Stimulated activated CD4-positive, alpha-beta T cell treated with anti-CD3 and anti-CD28 coated beads, TNF-alpha, amount 100 ng/mL, for 24 hours (primary cell): ENCODE measurements at regions not wholly inside any gene's neighbourhood (a gene's known extent, or its start where the extent isn't known, plus 50 kb on each side); places are given as distances from the start of the nearest gene placed in this dataset.
"Not testable (repeated sequence)": the region's sequence is repeated elsewhere in the genome, so short reads cannot be mapped to it uniquely, and the experiment has no call there.

Experiments
- DNase-seq, 3 experiments: peaks; one replicate each; pipeline ENCODE4 v3.0.0-alpha.2; 2020; ENCODE audit warnings: low read depth in 3 of 3

DNA sequence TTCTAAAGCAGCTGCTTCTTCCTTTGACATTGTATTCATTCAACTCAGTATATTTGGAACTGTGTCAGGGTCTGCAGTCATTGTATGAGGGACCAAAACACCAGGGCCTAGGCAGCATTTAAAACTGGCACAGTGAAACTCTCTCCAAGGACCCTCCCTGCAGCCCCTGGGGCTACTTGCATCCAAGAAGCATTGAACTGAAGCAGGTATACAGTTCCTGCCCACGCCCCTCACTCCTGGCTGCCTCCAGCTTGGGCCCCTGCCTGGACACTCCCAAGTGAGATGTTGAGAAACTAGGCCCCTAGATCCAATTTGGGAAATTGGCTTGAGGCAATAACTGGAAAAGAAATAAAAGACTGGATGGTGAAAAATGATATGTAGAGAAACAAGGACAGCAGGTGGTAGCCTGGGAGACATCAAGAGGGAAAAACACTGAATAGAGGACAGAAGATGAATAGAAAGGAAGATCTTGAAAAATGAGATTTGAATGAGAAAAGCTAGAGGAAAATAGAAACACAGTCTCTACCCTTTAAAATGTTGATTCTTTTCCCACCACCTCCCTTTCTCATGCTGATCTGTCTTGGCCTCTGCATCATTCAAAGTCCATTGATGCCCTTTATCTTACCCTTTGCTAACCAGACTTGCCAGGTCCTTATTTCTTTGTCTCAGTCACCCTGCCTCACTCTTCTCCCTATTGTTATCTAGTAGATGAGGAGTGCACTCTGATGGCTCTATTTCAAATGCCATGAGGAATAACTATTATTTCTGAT is 368.8 kb upstream of the CDH8 start:
- DNase-seq = no peak

DNA sequence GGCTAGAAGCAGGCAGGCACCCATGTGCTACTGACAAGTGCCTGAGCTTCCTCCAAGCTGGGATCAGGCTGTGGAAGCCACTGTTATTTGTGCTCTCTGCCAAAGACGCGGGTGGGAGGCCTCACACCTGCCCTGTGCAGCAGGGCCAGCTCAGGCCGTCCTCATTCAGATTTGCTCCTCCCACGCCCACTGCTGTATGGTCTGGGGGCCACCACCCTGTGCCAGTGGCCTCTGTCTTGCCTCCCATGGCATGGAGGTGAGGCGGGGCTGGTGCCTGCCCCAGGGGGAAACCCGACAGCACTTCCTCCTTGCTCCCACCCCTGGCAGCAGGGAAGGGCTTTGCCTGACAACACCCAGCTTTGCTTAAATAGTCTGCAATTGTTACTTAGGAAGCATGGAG is 356.5 kb upstream of the CDH8 start:
- DNase-seq = no peak

DNA sequence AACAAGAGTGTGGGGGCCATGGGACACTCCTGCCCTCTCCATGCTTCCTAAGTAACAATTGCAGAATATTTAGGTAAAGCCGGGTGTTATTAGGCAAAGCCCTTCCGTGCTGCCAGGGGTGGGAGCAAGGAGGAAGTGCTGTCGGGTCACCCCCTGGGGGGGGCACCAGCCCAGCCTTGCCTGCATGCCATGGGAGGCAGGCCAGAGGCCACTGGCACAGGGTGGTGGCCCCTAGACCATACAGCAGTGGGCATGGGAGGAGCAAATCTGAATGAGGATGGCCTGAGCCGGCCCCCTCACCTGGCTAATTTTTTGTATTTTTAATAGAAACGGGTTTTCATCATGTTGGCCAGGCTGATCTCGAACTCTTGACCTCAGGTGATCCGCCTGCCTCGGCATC is 355.7 kb upstream of the CDH8 start:
- no peak for DNase-seq

GRCh38 chr16:62391134-62391533 is 354.9 kb upstream of the CDH8 start:
- no peak for DNase-seq

GRCh38 chr16:62390214-62390613 is 354.0 kb upstream of the CDH8 start:
- DNase-seq = no peak

DNA sequence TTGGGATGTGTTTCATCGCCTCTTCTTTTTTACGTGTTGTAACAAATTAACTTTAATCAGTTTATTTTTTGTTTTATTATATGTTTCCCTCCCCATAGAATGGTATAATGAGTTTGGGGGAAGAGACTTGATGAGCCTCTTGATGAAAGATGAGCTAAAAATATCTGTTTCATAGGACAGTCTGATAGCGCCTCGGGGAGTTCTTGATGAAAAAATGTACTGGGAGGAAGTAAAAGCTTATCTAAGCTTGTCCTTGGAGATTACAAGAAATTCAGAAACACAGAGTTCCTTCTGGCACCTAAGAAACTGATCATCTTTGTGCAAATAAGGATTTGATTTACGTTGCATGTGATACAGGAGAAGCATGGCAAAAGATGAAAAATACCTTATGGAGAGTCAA is 350.2 kb upstream of the CDH8 start:
- DNase-seq = no peak

DNA sequence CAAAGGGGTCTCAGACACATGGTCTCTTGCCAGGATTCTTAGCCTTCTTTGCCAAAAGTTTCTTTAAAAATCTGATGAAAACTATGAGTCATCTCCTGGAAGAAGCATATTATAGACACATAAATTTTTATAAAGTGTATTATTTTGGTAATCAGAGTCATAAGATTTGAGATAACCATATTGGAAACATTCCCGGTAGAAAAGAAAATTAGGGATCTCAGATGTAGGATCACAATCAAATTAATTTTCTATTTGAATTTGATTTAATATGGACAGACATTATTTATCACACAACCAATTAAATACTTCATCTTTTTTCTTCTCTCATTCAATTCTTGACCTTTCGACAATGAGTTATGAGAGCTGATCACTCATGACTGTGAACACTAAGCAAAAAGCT is 347.7 kb upstream of the CDH8 start:
- DNase-seq = no peak

DNA sequence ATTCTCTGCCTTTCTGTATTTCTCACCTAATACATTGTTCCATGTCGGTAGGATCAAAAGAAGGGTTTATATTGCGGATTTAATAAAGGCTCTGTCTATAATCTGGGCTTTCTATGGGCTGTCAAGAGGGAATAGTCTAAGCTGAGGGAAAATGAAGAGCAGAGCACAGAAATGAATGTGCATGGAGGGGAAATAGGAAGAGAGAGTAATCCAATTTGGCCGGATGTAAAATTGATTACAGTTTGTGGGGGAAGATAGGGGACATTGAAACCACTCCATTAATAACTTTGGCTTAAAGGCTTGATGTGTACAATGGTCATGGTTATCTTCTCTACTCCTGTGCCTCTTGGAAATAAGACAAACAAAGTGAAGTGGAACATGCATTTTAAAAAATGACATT is 334.2 kb upstream of the CDH8 start:
- DNase-seq = no peak

DNA sequence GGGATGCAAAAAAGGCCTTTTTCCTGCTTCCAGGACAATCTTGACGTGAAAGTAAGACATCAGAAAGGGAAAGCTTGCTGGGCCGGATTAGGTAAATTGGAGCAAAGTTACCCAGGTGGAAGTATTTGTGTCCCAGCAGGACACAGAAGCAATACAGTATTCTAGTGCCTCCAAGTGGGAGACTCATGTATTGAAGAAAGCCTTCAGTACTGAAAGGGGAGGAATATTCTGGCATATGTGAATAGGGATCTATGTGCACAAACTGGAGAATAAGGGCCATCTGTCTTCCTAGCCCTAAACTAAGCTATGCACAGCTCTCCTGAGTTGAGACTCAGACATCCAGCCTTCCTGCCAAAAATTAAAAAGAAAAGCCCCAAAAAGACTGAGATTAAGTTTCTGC is 327.3 kb upstream of the CDH8 start:
- DNase-seq = no peak

- DNase-seq = no peak
Observed at GRCh38 chr16:62353355-62353754, 317.1 kb upstream of the CDH8 start.

- DNase-seq = no peak
Observed at GRCh38 chr16:62342216-62342615, 306.0 kb upstream of the CDH8 start.

- DNase-seq = no peak
Observed at GRCh38 chr16:62335356-62335755, 299.1 kb upstream of the CDH8 start.

DNA sequence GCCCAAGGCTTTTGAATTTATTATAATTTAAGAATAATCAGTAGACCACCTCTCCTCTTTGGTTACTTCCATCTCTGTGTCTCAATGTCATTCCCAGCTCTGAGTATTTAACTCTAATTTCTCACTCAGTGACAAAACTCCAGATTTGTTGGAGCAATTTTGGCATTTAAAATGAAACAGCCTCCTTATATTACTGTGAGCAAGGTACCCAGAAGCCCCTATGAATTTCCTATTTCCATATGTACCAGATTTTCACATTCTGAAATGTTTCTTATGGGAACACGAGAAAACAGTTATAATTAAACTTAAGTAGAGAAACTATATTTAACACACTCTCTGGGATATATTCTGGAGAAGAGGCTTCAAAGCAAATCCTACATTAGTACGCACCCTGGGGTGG is 285.4 kb upstream of the CDH8 start:
- DNase-seq = no peak

GRCh38 chr16:62298600-62298999 is 262.4 kb upstream of the CDH8 start:
- no peak for DNase-seq

- DNase-seq = no peak
Observed at GRCh38 chr16:62294213-62294972, 258.2 kb upstream of the CDH8 start.

GRCh38 chr16:62288990-62289629 is 252.9 kb upstream of the CDH8 start:
- no peak for DNase-seq

DNA sequence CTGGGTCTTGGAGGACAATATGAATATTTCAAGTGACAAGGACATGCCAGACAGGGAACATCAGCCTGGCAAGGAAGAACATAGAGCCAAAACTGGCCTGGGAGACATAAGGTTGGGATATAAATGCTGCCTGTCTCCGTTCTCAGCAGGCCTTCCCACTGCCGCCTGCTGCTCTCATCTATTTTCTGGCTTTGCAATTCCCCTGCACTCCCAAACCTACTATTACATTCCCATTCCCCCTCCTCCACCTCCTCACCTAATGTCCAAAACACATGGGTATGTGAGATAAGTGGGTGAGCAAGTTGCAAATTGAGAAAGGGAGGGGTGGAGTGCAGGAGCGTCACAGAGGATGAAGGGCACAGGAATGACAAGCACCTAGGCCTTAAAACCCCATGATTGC is 244.3 kb upstream of the CDH8 start:
- no peak for DNase-seq

- DNase-seq = no peak
Observed at GRCh38 chr16:62277942-62278341, 241.7 kb upstream of the CDH8 start.

- DNase-seq = no peak
Observed at GRCh38 chr16:62276637-62277036, 240.4 kb upstream of the CDH8 start.

DNA sequence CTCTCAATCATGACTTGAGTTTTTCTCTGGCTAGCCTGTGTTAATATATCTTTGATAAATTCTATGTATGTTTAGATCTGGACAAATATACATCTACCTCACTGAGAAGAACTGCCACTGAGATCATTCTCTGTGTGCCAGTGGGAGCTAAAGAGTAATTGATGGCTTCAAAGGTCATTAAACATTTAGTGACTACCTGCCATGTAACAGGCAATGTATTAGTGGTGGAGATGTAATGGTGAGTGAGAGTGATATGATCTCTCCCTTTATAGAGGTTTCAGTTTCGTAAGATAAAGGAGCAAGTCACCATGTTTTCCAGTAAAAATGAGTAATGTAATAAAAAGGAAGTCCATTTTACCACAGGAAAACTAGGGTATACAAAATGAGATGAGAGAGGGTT is 235.8 kb upstream of the CDH8 start:
- DNase-seq = no peak

DNA sequence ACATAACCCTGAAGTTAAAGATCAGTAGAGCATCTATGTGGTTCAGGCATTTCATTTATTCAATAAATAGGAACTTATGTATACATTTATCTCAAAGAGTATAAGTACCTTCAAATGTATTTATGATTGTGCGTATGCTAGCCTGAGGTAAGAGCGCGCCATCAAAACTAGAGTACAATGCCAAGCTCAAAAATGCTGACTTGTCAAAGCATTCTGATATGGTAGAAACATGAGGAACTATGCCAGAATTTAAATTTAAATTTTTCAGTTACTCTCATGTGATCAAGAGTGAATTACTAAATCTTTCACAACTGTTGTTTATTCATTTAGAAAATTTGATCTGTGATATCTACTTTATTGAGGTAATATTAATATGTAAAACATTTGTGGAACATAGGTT is 225.5 kb upstream of the CDH8 start:
- DNase-seq = no peak

GRCh38 chr16:62258931-62259435 is 222.7 kb upstream of the CDH8 start:
- not testable (repeated sequence) for DNase-seq

DNA sequence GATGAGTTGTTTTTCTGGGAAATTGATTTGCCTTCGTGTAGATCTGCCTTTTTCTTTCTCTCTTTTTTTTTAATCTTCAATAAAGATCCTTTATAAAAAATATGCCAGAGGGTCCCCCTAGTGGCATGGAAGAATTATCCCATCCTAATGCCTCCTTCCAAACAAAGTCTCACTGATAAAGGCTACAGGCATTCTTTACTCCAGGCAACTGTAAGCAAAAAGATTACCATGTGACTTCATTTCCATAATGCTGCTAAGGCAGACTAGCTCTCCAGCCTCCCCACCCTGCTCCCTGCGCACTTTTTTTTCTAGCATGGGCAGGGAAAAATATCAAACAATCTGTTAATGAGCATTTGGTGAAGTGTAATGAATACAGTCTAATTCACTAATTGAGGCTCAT is 220.2 kb upstream of the CDH8 start:
- no peak for DNase-seq
